BE2C (cell line): ENCODE measurements at regions not wholly inside any gene's neighbourhood (a gene's known extent, or its start where the extent isn't known, plus 50 kb on each side); places are given as distances from the start of the nearest gene placed in this dataset.

ENCODE experiments used
- DNase-seq: peaks from one replicate; pipeline ENCODE4 v3.0.0-alpha.2; 2020
- H3K27me3 ChIP-seq: fragments of 250-450 bp; sonication (Bioruptor Pico); 2 replicates; pipeline ENCODE4 v1.5.1; 2020; ENCODE audit warnings: mild to moderate bottlenecking
- H3K36me3 ChIP-seq: fragments of 250-450 bp; sonication (Bioruptor Pico); 2 replicates; pipeline ENCODE4 v1.5.1; 2020; ENCODE audit warnings: mild to moderate bottlenecking
- H3K4me1 ChIP-seq: fragments of 250-450 bp; sonication (Bioruptor Pico); 2 replicates; pipeline ENCODE4 v1.5.1; 2020
- H3K4me3 ChIP-seq: 2 replicates; pipeline ENCODE4 v1.5.1; 2011; ENCODE audit warnings: low read depth, low read length
- H3K9me3 ChIP-seq: fragments of 250-450 bp; sonication (Bioruptor Pico); 2 replicates; pipeline ENCODE4 v1.5.1; 2020
- TF ChIP-seq, protein P1 (sequence below): IDR thresholded peaks from 2 replicates; pipeline ENCODE4 v1.5.1; 2012; ENCODE audit warnings: mild to moderate bottlenecking, low read depth, low read length

DNA sequence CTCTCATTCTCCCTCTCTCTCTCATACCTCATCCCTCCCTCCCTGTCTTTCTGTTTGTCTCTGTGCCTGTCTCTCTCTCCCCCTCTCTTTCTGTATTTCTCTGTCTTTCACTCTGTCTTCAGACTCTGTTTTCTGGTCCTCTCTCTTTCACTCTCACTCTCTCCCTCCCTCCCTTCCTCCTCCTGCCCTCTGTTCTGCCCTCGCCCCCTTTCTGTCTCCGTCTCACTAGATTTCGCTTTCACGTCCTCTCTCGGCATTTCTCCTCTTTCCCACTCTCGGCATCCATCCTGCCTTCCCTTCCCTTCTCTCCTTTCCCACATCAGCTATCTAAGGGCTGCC is 183.0 kb downstream of the PHETA1 start:
- no peak overlapping the region for H3K4me3 ChIP-seq
- peaks cover 13% of the 10 kb centered on the region for H3K4me1 ChIP-seq
- H3K27me3 ChIP-seq, result no peaks in the 10 kb centered on the region
- no peaks in the 10 kb centered on the region for H3K36me3 ChIP-seq
- no peaks in the 10 kb centered on the region for H3K9me3 ChIP-seq
- TF ChIP-seq, protein P1, sequence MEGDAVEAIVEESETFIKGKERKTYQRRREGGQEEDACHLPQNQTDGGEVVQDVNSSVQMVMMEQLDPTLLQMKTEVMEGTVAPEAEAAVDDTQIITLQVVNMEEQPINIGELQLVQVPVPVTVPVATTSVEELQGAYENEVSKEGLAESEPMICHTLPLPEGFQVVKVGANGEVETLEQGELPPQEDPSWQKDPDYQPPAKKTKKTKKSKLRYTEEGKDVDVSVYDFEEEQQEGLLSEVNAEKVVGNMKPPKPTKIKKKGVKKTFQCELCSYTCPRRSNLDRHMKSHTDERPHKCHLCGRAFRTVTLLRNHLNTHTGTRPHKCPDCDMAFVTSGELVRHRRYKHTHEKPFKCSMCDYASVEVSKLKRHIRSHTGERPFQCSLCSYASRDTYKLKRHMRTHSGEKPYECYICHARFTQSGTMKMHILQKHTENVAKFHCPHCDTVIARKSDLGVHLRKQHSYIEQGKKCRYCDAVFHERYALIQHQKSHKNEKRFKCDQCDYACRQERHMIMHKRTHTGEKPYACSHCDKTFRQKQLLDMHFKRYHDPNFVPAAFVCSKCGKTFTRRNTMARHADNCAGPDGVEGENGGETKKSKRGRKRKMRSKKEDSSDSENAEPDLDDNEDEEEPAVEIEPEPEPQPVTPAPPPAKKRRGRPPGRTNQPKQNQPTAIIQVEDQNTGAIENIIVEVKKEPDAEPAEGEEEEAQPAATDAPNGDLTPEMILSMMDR, result no peak
- no peak for DNase-seq

DNA sequence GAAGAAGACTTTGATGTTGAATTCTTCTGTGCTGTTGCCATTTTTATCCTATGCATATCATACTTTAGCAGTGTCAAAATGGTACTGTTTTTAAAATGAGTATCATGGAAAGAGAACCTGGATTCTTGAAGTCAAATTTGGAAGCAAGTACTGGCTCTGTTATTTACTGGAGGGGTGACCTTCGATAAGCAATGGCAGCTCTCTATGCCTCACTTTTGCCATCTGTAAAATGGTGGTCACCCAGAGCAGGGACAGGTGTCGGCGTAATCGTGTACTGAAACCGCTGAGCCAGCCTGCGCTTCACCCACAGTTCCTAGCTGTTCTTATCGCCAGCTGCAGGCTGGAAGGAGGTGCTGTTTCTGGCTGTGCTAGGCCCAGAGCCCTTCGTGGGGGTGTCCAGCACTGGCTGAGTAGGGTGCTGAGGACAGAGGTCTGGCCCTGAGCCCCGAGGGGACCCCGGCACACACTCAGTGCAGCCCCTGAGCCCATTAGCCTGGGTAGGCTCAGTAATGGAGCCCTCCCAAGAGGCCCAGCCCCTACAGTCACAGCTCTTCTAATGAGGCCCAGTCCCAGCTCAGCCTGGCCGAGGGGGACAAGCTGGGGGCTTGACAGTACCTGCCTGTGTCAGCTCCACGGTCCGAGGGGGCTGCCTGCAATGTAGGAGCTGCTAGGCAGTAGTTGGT is 183.5 kb downstream of the PHETA1 start:
- no peak overlapping the region for H3K4me3 ChIP-seq
- H3K9me3 ChIP-seq, result no peaks in the 10 kb centered on the region
- no peaks in the 10 kb centered on the region for H3K27me3 ChIP-seq
- DNase-seq, result no peak
- TF ChIP-seq, protein P1, result no peak
- peaks cover 18% of the 10 kb centered on the region for H3K4me1 ChIP-seq
- H3K36me3 ChIP-seq, result no peaks in the 10 kb centered on the region

DNA sequence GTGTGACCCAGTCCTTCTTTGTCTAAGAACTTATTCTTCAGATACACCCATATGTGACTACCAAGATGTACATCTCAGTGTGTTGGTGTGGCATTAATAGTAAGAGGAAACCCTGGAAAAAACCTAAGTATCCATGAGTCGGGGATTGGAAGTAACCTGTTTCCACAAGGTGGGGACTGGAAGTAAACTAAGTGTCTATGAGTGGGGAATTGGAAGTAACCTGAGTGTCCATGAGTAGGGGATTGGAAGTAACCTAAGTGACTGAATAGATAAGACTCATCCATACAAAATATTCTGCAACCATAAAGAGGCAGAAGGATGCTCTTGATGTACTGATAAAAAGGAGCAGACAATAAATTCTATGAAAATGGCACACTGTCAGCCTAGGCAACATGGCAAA is 184.7 kb downstream of the PHETA1 start:
- TF ChIP-seq, protein P1, result no peak
- H3K27me3 ChIP-seq, result no peaks in the 10 kb centered on the region
- DNase-seq, result no peak

DNA sequence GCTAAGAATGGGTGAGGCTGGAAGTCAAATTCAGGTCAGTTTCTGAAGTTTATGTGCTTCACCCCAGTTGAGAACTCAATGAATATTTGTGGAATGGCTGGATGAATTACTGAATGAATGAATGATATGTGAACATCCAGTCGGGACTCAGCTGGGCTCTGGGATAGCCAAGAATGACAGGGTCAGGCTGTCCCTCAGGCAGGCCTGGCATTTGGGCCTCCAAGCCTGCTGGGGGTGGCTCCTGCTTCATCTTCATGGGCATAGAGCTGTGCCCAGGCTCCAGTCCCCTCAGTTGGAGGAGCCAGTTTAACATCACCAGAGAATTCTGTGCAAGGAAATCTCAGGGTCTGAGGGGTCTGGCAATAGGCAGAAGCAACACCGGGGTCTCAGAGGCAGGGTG is 185.8 kb downstream of the PHETA1 start:
- DNase-seq, result no peak
- TF ChIP-seq, protein P1, result no peak
- peaks cover 37% of the 10 kb centered on the region for H3K4me1 ChIP-seq

More for the DNA sequence above, 184.7 kb downstream of the PHETA1 start:
- H3K9me3 ChIP-seq, result no peaks in the 10 kb centered on the region
- no peaks in the 10 kb centered on the region for H3K36me3 ChIP-seq
- peaks cover 27% of the 10 kb centered on the region for H3K4me1 ChIP-seq
- H3K4me3 ChIP-seq, result no peak overlapping the region

DNA sequence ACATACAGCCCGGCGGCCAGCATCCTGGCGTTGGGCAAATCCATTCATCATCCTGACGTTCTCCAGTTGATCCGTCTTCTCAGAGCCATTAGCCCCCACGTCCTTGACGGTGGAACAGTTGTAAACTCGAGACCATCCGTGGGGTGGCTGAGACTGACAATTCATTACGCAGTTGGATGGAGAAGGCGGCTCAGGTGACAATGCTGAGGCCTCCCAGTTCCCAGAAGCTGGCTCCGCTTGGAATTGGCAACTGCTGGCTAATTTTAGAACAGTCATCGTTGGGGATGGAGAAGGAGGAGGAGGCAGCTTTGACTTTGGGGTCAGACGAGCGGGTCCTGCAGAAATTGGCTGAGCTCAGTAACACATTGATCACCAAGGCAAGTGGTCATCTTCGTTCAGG is 186.5 kb downstream of the PHETA1 start:
- TF ChIP-seq, protein P1, result no peak
- H3K9me3 ChIP-seq, result no peaks in the 10 kb centered on the region
- no peak for DNase-seq
- H3K27me3 ChIP-seq, result no peaks in the 10 kb centered on the region
- H3K4me3 ChIP-seq, result no peak overlapping the region
- peaks cover 42% of the 10 kb centered on the region for H3K4me1 ChIP-seq
- H3K36me3 ChIP-seq, result no peaks in the 10 kb centered on the region

More for the DNA sequence above, 185.8 kb downstream of the PHETA1 start:
- H3K4me3 ChIP-seq, result no peak overlapping the region
- no peaks in the 10 kb centered on the region for H3K27me3 ChIP-seq
- no peaks in the 10 kb centered on the region for H3K36me3 ChIP-seq
- H3K9me3 ChIP-seq, result no peaks in the 10 kb centered on the region

DNA sequence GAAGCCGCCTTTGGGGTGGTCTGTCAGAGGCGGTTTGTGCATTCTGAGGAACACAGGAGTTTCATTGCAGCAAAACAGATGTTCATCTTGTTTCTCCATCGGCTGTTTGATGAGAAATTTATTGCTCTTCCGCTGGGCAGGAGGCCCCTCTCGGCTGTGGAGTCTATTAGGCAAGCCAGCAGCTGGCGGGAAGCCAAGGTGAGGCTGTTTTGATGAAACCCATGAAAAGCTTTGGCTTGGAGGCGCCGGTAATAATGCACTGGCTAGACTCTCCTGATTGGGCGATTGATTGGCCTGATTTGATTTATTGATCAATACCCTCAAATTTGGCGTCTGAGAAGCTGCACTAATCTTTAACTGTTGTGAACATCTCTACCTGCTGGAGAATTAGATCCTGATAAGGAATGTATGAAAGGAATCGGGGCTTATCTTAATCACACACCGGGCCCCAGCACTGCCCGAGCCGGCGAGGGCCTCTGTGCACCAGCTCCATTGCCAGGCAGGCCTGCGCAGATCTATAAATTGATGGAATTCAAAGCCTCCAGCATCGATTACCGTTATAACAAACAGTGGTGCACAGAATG is 187.7 kb downstream of the PHETA1 start:
- Histone ChIP-seq H3K4me1 (peaks cover 42% of the 10 kb centered on the region), H3K9me3 (no peaks in the 10 kb centered on the region), H3K4me3 (peak overlapping the region; percentile 28), H3K27me3 (no peaks in the 10 kb centered on the region), H3K36me3 (no peaks in the 10 kb centered on the region)
- peak; percentile 96 for DNase-seq
- TF ChIP-seq, protein P1, result no peak
